HEK293 (cell line): ENCODE measurements at regions not wholly inside any gene's neighbourhood (a gene's known extent, or its start where the extent isn't known, plus 50 kb on each side); places are given as distances from the start of the nearest gene placed in this dataset.

Experiments
- CTCF ChIA-PET: fragments of 350-600 bp; formaldehyde crosslinking; extraction: SDS; loops from one replicate; lab custom pipeline; 2021; ENCODE audit warnings: antibody characterized with exemption; lab: Yijun Ruan, JAX
- POLR2A ChIA-PET: fragments of 300-600 bp; formaldehyde crosslinking; extraction: SDS; loops from one replicate; lab custom pipeline; 2020; ENCODE audit warnings: antibody characterized with exemption, inconsistent platforms; lab: Yijun Ruan, JAX
- H3K27ac ChIP-seq: fragments of 200-500 bp; sonication (Bioruptor generic); 2 replicates; pipeline ENCODE4 v1.5.1; 2014; ENCODE audit warnings: low read depth, low read length, control low read depth, inconsistent platforms; ENCODE audit errors: extremely low read depth
- H3K36me3 ChIP-seq, 2 experiments: fragments of 200-500 bp in 1 of 2; sonication (Bioruptor generic) in 1 of 2; 1 replicate in 1 of 2; 2 replicates in 1 of 2; pipeline ENCODE4 v1.5.1; 2014 to 2017; ENCODE audit warnings: inconsistent platforms in 2 of 2, low read length in 2 of 2; ENCODE audit not compliant: control insufficient read depth in 2 of 2, insufficient read depth in 1 of 2
- H3K4me1 ChIP-seq: fragments of 200-500 bp; sonication (Bioruptor generic); 2 replicates; pipeline ENCODE4 v1.5.1; 2014; ENCODE audit warnings: mild to moderate bottlenecking, low read length, inconsistent platforms; ENCODE audit not compliant: control insufficient read depth, insufficient read depth
- H3K4me3 ChIP-seq: 2 replicates; pipeline ENCODE4 v1.5.1; 2011; ENCODE audit warnings: low read depth, mild to moderate bottlenecking, control low read depth, low read length, moderate library complexity
- H3K9me3 ChIP-seq: fragments of 200-500 bp; sonication (Bioruptor generic); 2 replicates; pipeline ENCODE4 v1.5.1; 2014; ENCODE audit warnings: low read depth, low read length, inconsistent platforms; ENCODE audit not compliant: control insufficient read depth, insufficient read depth
- BCL11A ChIP-seq: fragments of 450-650 bp; formaldehyde crosslinking; IDR thresholded peaks from 2 replicates; pipeline ENCODE4 v1.5.1; 2016; ENCODE audit warnings: low read depth, missing biosample characterization, missing genetic modification characterization
- FEZF1 ChIP-seq: fragments of 450-650 bp; formaldehyde crosslinking; IDR thresholded peaks from 2 replicates; pipeline ENCODE4 v1.5.1; 2016; ENCODE audit warnings: missing biosample characterization, missing genetic modification characterization
- KLF9 ChIP-seq: fragments of 450-650 bp; formaldehyde crosslinking; IDR thresholded peaks from 2 replicates; pipeline ENCODE4 v1.5.1; 2016; ENCODE audit warnings: missing biosample characterization, missing genetic modification characterization, low read depth
- YY2 ChIP-seq: fragments of 450-650 bp; formaldehyde crosslinking; IDR thresholded peaks from 2 replicates; pipeline ENCODE4 v1.5.1; 2016; ENCODE audit warnings: missing biosample characterization, missing genetic modification characterization
- ZBTB1 ChIP-seq: fragments of 450-650 bp; formaldehyde crosslinking; IDR thresholded peaks from 2 replicates; pipeline ENCODE4 v1.5.1; 2016; ENCODE audit warnings: missing biosample characterization, missing genetic modification characterization
- ZBTB26 ChIP-seq: fragments of 450-650 bp; formaldehyde crosslinking; optimal IDR thresholded peaks from 2 replicates; pipeline ENCODE3; 2016; ENCODE audit warnings: missing biosample characterization, mild to moderate bottlenecking, missing genetic modification characterization
- ZBTB49 ChIP-seq: fragments of 450-650 bp; formaldehyde crosslinking; IDR thresholded peaks from 2 replicates; pipeline ENCODE4 v1.5.1; 2016; ENCODE audit warnings: missing biosample characterization, missing genetic modification characterization, low read depth
- ZBTB8A ChIP-seq: fragments of 450-650 bp; formaldehyde crosslinking; IDR thresholded peaks from 2 replicates; pipeline ENCODE4 v1.5.1; 2016; ENCODE audit warnings: missing biosample characterization, missing genetic modification characterization
- ZNF10 ChIP-seq: fragments of 450-650 bp; formaldehyde crosslinking; IDR thresholded peaks from 2 replicates; pipeline ENCODE4 v1.5.1; 2017; ENCODE audit warnings: missing biosample characterization, missing genetic modification characterization
- ZNF169 ChIP-seq: fragments of 450-650 bp; formaldehyde crosslinking; IDR thresholded peaks from 2 replicates; pipeline ENCODE4 v1.5.1; 2016; ENCODE audit warnings: missing biosample characterization, missing genetic modification characterization
- ZNF311 ChIP-seq: fragments of 450-650 bp; formaldehyde crosslinking; IDR thresholded peaks from 2 replicates; pipeline ENCODE4 v1.5.1; 2017; ENCODE audit warnings: missing biosample characterization, missing genetic modification characterization, borderline replicate concordance
- ZNF423 ChIP-seq: fragments of 450-650 bp; formaldehyde crosslinking; IDR thresholded peaks from 2 replicates; pipeline ENCODE4 v1.5.1; 2016; ENCODE audit warnings: missing biosample characterization, missing genetic modification characterization
- ZNF473 ChIP-seq: fragments of 450-650 bp; formaldehyde crosslinking; IDR thresholded peaks from 2 replicates; pipeline ENCODE4 v1.5.1; 2017; ENCODE audit warnings: missing biosample characterization, missing genetic modification characterization
- ZNF529 ChIP-seq: fragments of 450-650 bp; formaldehyde crosslinking; IDR thresholded peaks from 2 replicates; pipeline ENCODE4 v1.5.1; 2017; ENCODE audit warnings: missing genetic modification characterization, missing biosample characterization; ENCODE audit not compliant: insufficient replicate concordance
- ZNF777 ChIP-seq: fragments of 450-650 bp; formaldehyde crosslinking; IDR thresholded peaks from 2 replicates; pipeline ENCODE4 v1.5.1; 2017; ENCODE audit warnings: missing biosample characterization, missing genetic modification characterization, borderline replicate concordance
- TF ChIP-seq, protein P1 (sequence below): fragments of 450-650 bp; formaldehyde crosslinking; IDR thresholded peaks from 2 replicates; pipeline ENCODE4 v1.5.1; 2016; ENCODE audit warnings: missing biosample characterization, missing genetic modification characterization
- TF ChIP-seq, protein P2 (sequence below): fragments of 450-650 bp; formaldehyde crosslinking; IDR thresholded peaks from 2 replicates; pipeline ENCODE4 v1.5.1; 2016; ENCODE audit warnings: missing biosample characterization, missing genetic modification characterization
- TF ChIP-seq, protein P3 (sequence below): fragments of 450-650 bp; formaldehyde crosslinking; IDR thresholded peaks from 2 replicates; pipeline ENCODE4 v1.5.1; 2016; ENCODE audit warnings: missing biosample characterization, missing genetic modification characterization, low read depth

GRCh38 chr10:20712774-20713173 lies 184.3 kb downstream of the NEBL start (continued):
- TF ChIP-seq, protein P1, sequence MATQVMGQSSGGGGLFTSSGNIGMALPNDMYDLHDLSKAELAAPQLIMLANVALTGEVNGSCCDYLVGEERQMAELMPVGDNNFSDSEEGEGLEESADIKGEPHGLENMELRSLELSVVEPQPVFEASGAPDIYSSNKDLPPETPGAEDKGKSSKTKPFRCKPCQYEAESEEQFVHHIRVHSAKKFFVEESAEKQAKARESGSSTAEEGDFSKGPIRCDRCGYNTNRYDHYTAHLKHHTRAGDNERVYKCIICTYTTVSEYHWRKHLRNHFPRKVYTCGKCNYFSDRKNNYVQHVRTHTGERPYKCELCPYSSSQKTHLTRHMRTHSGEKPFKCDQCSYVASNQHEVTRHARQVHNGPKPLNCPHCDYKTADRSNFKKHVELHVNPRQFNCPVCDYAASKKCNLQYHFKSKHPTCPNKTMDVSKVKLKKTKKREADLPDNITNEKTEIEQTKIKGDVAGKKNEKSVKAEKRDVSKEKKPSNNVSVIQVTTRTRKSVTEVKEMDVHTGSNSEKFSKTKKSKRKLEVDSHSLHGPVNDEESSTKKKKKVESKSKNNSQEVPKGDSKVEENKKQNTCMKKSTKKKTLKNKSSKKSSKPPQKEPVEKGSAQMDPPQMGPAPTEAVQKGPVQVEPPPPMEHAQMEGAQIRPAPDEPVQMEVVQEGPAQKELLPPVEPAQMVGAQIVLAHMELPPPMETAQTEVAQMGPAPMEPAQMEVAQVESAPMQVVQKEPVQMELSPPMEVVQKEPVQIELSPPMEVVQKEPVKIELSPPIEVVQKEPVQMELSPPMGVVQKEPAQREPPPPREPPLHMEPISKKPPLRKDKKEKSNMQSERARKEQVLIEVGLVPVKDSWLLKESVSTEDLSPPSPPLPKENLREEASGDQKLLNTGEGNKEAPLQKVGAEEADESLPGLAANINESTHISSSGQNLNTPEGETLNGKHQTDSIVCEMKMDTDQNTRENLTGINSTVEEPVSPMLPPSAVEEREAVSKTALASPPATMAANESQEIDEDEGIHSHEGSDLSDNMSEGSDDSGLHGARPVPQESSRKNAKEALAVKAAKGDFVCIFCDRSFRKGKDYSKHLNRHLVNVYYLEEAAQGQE = no peak
- no peak for TF ChIP-seq ZNF10 (tag by site-specific recombination)
- TF ChIP-seq ZNF777 (tag by site-specific recombination) = no peak
- TF ChIP-seq, protein P2, sequence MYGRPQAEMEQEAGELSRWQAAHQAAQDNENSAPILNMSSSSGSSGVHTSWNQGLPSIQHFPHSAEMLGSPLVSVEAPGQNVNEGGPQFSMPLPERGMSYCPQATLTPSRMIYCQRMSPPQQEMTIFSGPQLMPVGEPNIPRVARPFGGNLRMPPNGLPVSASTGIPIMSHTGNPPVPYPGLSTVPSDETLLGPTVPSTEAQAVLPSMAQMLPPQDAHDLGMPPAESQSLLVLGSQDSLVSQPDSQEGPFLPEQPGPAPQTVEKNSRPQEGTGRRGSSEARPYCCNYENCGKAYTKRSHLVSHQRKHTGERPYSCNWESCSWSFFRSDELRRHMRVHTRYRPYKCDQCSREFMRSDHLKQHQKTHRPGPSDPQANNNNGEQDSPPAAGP = no peak
- no peak for TF ChIP-seq ZBTB1 (tag by site-specific recombination)

DNA sequence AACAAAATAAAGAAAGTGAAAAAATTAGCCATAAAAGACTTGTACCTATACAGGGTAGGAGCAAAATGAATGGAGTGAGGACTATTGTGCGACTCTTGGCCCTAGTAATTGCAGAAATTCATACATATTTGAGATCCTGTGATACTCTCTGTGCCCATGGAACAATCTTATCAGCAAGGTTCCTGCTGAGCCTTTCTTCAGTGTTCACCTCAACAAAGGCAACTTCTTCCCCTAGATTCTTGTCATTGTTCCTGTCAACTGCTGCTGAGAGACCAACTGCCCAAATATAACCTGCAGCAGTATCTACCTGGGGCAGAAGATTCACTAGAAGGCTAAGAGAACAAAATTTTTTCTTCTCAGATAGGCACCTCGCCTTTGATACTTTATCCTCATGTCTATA lies 187.4 kb downstream of the NEBL start:
- Histone ChIP-seq H3K27ac (no peak overlapping the region), H3K4me3 (no peak overlapping the region), H3K36me3 (no peaks in the 10 kb centered on the region), H3K4me1 (no peaks in the 10 kb centered on the region), H3K9me3 (no peaks in the 10 kb centered on the region)
- CTCF ChIA-PET = no interaction called here
- no peak for TF ChIP-seq ZNF311 (tag by site-specific recombination)
- no peak for TF ChIP-seq ZNF169 (tag by site-specific recombination)
- TF ChIP-seq BCL11A = no peak
- TF ChIP-seq YY2 (tag by site-specific recombination) = no peak
- TF ChIP-seq ZNF423 = no peak
- no peak for TF ChIP-seq ZBTB26 (tag by site-specific recombination)
- no peak for TF ChIP-seq ZNF529 (tag by site-specific recombination)
- no peak for TF ChIP-seq ZBTB8A (tag by site-specific recombination)
- TF ChIP-seq ZNF473 = no peak
- TF ChIP-seq, protein P3, sequence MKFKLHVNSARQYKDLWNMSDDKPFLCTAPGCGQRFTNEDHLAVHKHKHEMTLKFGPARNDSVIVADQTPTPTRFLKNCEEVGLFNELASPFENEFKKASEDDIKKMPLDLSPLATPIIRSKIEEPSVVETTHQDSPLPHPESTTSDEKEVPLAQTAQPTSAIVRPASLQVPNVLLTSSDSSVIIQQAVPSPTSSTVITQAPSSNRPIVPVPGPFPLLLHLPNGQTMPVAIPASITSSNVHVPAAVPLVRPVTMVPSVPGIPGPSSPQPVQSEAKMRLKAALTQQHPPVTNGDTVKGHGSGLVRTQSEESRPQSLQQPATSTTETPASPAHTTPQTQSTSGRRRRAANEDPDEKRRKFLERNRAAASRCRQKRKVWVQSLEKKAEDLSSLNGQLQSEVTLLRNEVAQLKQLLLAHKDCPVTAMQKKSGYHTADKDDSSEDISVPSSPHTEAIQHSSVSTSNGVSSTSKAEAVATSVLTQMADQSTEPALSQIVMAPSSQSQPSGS = no peak
- no peak for TF ChIP-seq KLF9 (tag by site-specific recombination)
- no peak for TF ChIP-seq ZBTB49 (tag by site-specific recombination)
- TF ChIP-seq FEZF1 = no peak
- POLR2A ChIA-PET = no interaction called here
